ENCODE measurements at regions not wholly inside any gene's neighbourhood (a gene's known extent, or its start where the extent isn't known, plus 50 kb on each side); places are given as distances from the start of the nearest gene placed in this dataset.
"Not testable (repeated sequence)": the region's sequence is repeated elsewhere in the genome, so short reads cannot be mapped to it uniquely, and the experiment has no call there.

- TF ChIP-seq PATZ1 (CRISPR knock-in tag; IDR thresholded peaks at IDR 0.05; ENCODE audit: borderline replicate concordance) (no peak), TSHZ2 (CRISPR knock-in tag; IDR thresholded peaks at IDR 0.05) (no peak), ZC3H10 (CRISPR knock-in tag; IDR thresholded peaks at IDR 0.05) (no peak)
These were observed 173.6 kb downstream of the SEC23A start (continued) for GRCh38 chr14:38929416-38929815.

GRCh38 chr14:38921893-38922292 is 181.1 kb downstream of the SEC23A start:
- ATAC-seq, result not testable (repeated sequence)

GRCh38 chr14:38915125-38915524 is 187.9 kb downstream of the SEC23A start:
- no peak for ATAC-seq
- TF ChIP-seq ZFP3 (CRISPR knock-in tag; IDR thresholded peaks at IDR 0.05) (no peak), TOX (CRISPR knock-in tag; IDR thresholded peaks at IDR 0.05; ENCODE audit: borderline replicate concordance) (no peak), PPARA (CRISPR knock-in tag; IDR thresholded peaks at IDR 0.05; ENCODE audit: borderline replicate concordance) (no peak), SNAI2 (CRISPR knock-in tag; IDR thresholded peaks at IDR 0.05) (no peak), ZFP30 (CRISPR knock-in tag; IDR thresholded peaks at IDR 0.05) (no peak), CSRNP3 (CRISPR knock-in tag; IDR thresholded peaks at IDR 0.05) (no peak), ISL1 (CRISPR knock-in tag; IDR thresholded peaks at IDR 0.05) (no peak), POU6F1 (CRISPR knock-in tag; IDR thresholded peaks at IDR 0.05; ENCODE audit: borderline replicate concordance, low read depth) (no peak), ZC3H10 (CRISPR knock-in tag; IDR thresholded peaks at IDR 0.05) (no peak), CREB5 (CRISPR knock-in tag; IDR thresholded peaks at IDR 0.05; ENCODE audit: low read depth) (no peak), ZNF8 (CRISPR knock-in tag; IDR thresholded peaks at IDR 0.05) (no peak), PATZ1 (CRISPR knock-in tag; IDR thresholded peaks at IDR 0.05; ENCODE audit: borderline replicate concordance) (no peak), TSHZ2 (CRISPR knock-in tag; IDR thresholded peaks at IDR 0.05) (no peak), CSDC2 (CRISPR knock-in tag; IDR thresholded peaks at IDR 0.05) (no peak), RARB (CRISPR knock-in tag; IDR thresholded peaks at IDR 0.05) (no peak), ZNF70 (CRISPR knock-in tag; IDR thresholded peaks at IDR 0.05) (no peak), ARNTL (CRISPR knock-in tag; IDR thresholded peaks at IDR 0.05; ENCODE audit: borderline replicate concordance, low read depth) (no peak), ZNF565 (CRISPR knock-in tag; conservative IDR thresholded peaks at IDR 0.05; ENCODE audit: low read depth) (no peak), ESRRG (CRISPR knock-in tag; IDR thresholded peaks at IDR 0.05) (no peak)

Data from SK-N-SH treated with all-trans-retinoic acid at 6 μM for 48 hours (cell line).